Mesenchymal stem cell (in vitro differentiated cells and primary cell): ENCODE measurements at regions not wholly inside any gene's neighbourhood (a gene's known extent, or its start where the extent isn't known, plus 50 kb on each side); places are given as distances from the start of the nearest gene placed in this dataset.

Source experiments
- DNase-seq: peaks from one replicate; pipeline ENCODE4 v3.0.0-alpha.2; 2013
- H2AFZ ChIP-seq: one replicate; pipeline ENCODE4 v1.6.1; 2013; ENCODE audit warnings: low read depth, mild to moderate bottlenecking, control low read depth, inconsistent platforms, low read length, moderate library complexity
- H2AK5ac ChIP-seq: 2 replicates; pipeline ENCODE4 v1.6.1; 2013; ENCODE audit warnings: low read length, moderate library complexity, mild to moderate bottlenecking, inconsistent platforms; ENCODE audit not compliant: severe bottlenecking
- H2BK120ac ChIP-seq: one replicate; pipeline ENCODE4 v1.6.1; 2013; ENCODE audit warnings: low read depth, mild to moderate bottlenecking, inconsistent platforms, low read length, moderate library complexity
- H2BK12ac ChIP-seq, 2 experiments: one replicate each; pipeline ENCODE4 v1.6.1; 2013; ENCODE audit warnings: inconsistent platforms in 2 of 2, low read length in 2 of 2, mild to moderate bottlenecking in 2 of 2, moderate library complexity in 2 of 2, control low read depth in 1 of 2
- H2BK15ac ChIP-seq: one replicate; pipeline ENCODE4 v1.6.1; 2013; ENCODE audit warnings: mild to moderate bottlenecking, low read depth, inconsistent platforms; ENCODE audit not compliant: poor library complexity, severe bottlenecking
- H2BK5ac ChIP-seq: 2 replicates; pipeline ENCODE4 v1.6.1; 2013; ENCODE audit warnings: low read depth, mild to moderate bottlenecking, low read length, control low read depth, inconsistent platforms; ENCODE audit not compliant: poor library complexity, severe bottlenecking
- H3K14ac ChIP-seq, 2 experiments: one replicate each; pipeline ENCODE4 v1.6.1; 2013; ENCODE audit warnings: inconsistent platforms in 2 of 2, low read length in 2 of 2, control low read depth in 1 of 2, mild to moderate bottlenecking in 1 of 2, moderate library complexity in 1 of 2
- H3K18ac ChIP-seq, 2 experiments: one replicate each; pipeline ENCODE4 v1.6.1; 2013; ENCODE audit warnings: inconsistent platforms in 2 of 2, low read length in 2 of 2, control low read depth in 1 of 2, low read depth in 1 of 2, mild to moderate bottlenecking in 1 of 2
- H3K23ac ChIP-seq, 2 experiments: one replicate each; pipeline ENCODE4 v1.6.1; 2013; ENCODE audit warnings: inconsistent platforms in 2 of 2, low read length in 2 of 2, mild to moderate bottlenecking in 2 of 2, moderate library complexity in 2 of 2, control low read depth in 1 of 2
- H3K27ac ChIP-seq: 2 replicates; pipeline ENCODE4 v1.5.1; 2013; ENCODE audit warnings: mild to moderate bottlenecking, moderate library complexity, low read length, control low read depth, inconsistent platforms; ENCODE audit not compliant: poor library complexity, severe bottlenecking
- H3K27me3 ChIP-seq, 2 experiments: 2 replicates each; pipeline versions ENCODE4 v1.6.1 to v1.7.0; 2013; ENCODE audit warnings: low read length in 2 of 2, mild to moderate bottlenecking in 2 of 2, moderate library complexity in 2 of 2, control low read depth in 1 of 2, inconsistent platforms in 1 of 2; ENCODE audit not compliant: control insufficient read depth in 1 of 2, insufficient read depth in 1 of 2
- H3K36me3 ChIP-seq, 2 experiments: 2 replicates each; pipeline versions ENCODE4 v1.6.1 to v1.7.0; 2013; ENCODE audit warnings: low read length in 2 of 2, control low read depth in 1 of 2, inconsistent platforms in 1 of 2, low read depth in 1 of 2, mild to moderate bottlenecking in 1 of 2; ENCODE audit not compliant: insufficient read depth in 2 of 2, control insufficient read depth in 1 of 2
- H3K4ac ChIP-seq, 2 experiments: one replicate each; pipeline ENCODE4 v1.6.1; 2013; ENCODE audit warnings: inconsistent platforms in 2 of 2, low read length in 2 of 2, mild to moderate bottlenecking in 2 of 2, moderate library complexity in 2 of 2, control low read depth in 1 of 2, low read depth in 1 of 2
- H3K4me1 ChIP-seq: 2 replicates; pipeline ENCODE4 v1.6.1; 2013; ENCODE audit warnings: low read depth, low read length, control low read depth; ENCODE audit not compliant: control insufficient read depth, insufficient read depth
- H3K4me2 ChIP-seq: 2 replicates; pipeline ENCODE4 v1.6.1; 2013; ENCODE audit warnings: low read length, mild to moderate bottlenecking, inconsistent platforms; ENCODE audit not compliant: poor library complexity, severe bottlenecking
- H3K4me3 ChIP-seq, 2 experiments: 2 replicates each; pipeline versions ENCODE4 v1.5.1 to v1.7.0; 2013; ENCODE audit warnings: low read length in 2 of 2, mild to moderate bottlenecking in 2 of 2, control low read depth in 1 of 2, low read depth in 1 of 2; ENCODE audit not compliant: insufficient read depth in 1 of 2
- H3K79me1 ChIP-seq: replicated peaks from 2 replicates; pipeline ENCODE4 v1.6.1; 2013; ENCODE audit warnings: mild to moderate bottlenecking, control low read depth, low read length, inconsistent platforms; ENCODE audit not compliant: poor library complexity, severe bottlenecking
- H3K9ac ChIP-seq: 2 replicates; pipeline ENCODE4 v1.7.0; 2013; ENCODE audit warnings: mild to moderate bottlenecking, low read length, moderate library complexity
- H3K9me3 ChIP-seq: 2 replicates; pipeline ENCODE4 v1.7.0; 2013; ENCODE audit warnings: mild to moderate bottlenecking, low read length; ENCODE audit not compliant: control insufficient read depth
- H4K8ac ChIP-seq: one replicate; pipeline ENCODE4 v1.6.1; 2013; ENCODE audit warnings: inconsistent platforms, mild to moderate bottlenecking, low read length, moderate library complexity
- H4K91ac ChIP-seq: one replicate; pipeline ENCODE4 v1.6.1; 2013; ENCODE audit warnings: mild to moderate bottlenecking, low read length, inconsistent platforms
- WGBS: methylation state at CpG from one replicate; pipeline ENCODE4 v1.1.7; 2013; ENCODE audit warnings: mixed read lengths; 5-methylcytosine and 5-hydroxymethylcytosine counted together

GRCh38 chr11:19656140-19656541 lies 56.5 kb upstream of the NAV2 start:
- Histone ChIP-seq H2AFZ (no peak overlapping the region), H3K23ac (no peak overlapping the region), H4K8ac (peak overlapping the region; percentile 29), H3K9ac (no peak overlapping the region), H2BK15ac (no peak overlapping the region), H2BK120ac (no peak overlapping the region), H3K27me3 (no peaks in the 10 kb centered on the region), H3K4ac (peak overlapping the region in 1 of 2 experiments; percentile 44), H3K27ac (no peak overlapping the region), H3K18ac (no peak overlapping the region), H4K91ac (no peak overlapping the region), H3K4me1 (peaks cover 7% of the 10 kb centered on the region), H3K4me3 (no peak overlapping the region), H3K9me3 (no peaks in the 10 kb centered on the region), H2AK5ac (no peak overlapping the region), H3K4me2 (no peak overlapping the region), H3K36me3 (no peaks in the 10 kb centered on the region), H3K14ac (no peak overlapping the region), H2BK12ac (no peak overlapping the region), H2BK5ac (no peak overlapping the region), H3K79me1 (peaks cover 2% of the 10 kb centered on the region)
- WGBS, result 88% methylated on average over 4 of the region's 4 CpGs
- DNase-seq, result no peak

DNA sequence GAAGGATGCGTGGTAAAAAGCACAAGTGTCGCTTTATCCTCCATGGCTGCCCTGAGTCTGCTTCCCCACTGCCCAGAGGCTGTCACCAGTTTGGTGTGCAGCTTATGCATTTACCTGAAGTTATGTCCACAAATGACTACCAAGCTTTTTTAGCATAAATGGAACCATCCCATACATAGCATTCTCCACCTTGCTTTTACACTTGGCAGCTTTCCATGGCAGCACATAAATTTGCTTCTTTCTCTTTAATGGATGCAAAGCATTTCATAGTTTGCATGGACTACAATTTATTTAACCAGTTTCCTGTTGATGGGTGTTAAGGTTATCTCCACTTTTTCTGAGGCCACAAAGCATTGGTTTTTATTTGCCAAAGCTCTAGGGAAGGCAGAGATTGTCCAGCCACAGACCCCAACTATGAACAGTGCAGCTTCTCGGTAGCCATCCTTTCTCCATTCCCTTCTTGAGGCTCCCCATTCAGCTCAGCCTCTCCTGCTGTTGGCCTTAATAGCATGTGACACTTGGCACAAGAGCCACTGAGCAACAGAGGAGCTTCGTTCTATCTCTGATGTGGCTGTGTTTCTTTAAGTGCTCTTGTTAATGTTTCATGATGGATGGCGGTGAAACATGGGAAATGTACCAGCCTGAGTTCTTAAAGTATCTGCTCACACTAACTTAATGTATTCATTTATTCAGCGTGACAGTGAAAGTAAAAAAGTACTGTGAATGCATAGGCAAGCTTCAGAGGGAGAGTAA lies 59.8 kb upstream of the NAV2 start:
- WGBS, result 84% methylated on average over 4 of the region's 6 CpGs
- no peak overlapping the region for H4K91ac ChIP-seq
- no peaks in the 10 kb centered on the region for H3K27me3 ChIP-seq

GRCh38 chr11:19651653-19652052 lies 61.0 kb upstream of the NAV2 start:
- Histone ChIP-seq H2BK12ac (no peak overlapping the region), H3K4me3 (no peak overlapping the region), H3K79me1 (peaks cover 2% of the 10 kb centered on the region), H2BK5ac (no peak overlapping the region), H3K27ac (no peak overlapping the region), H3K4ac (no peak overlapping the region), H3K36me3 (no peaks in the 10 kb centered on the region), H4K91ac (no peak overlapping the region), H2AK5ac (no peak overlapping the region), H4K8ac (no peak overlapping the region), H3K9ac (no peak overlapping the region), H2BK120ac (no peak overlapping the region), H3K27me3 (no peaks in the 10 kb centered on the region), H3K9me3 (no peaks in the 10 kb centered on the region), H3K4me2 (no peak overlapping the region), H3K18ac (no peak overlapping the region), H3K4me1 (peaks cover 13% of the 10 kb centered on the region), H2AFZ (no peak overlapping the region), H3K14ac (no peak overlapping the region), H3K23ac (no peak overlapping the region), H2BK15ac (no peak overlapping the region)
- DNase-seq, result no peak
- 88% methylated on average over 2 of the region's 2 CpGs for WGBS

More for the DNA sequence above, 59.8 kb upstream of the NAV2 start:
- no peak overlapping the region for H3K14ac ChIP-seq
- no peaks in the 10 kb centered on the region for H3K9me3 ChIP-seq
- no peak overlapping the region for H3K18ac ChIP-seq
- H2BK12ac ChIP-seq, result no peak overlapping the region
- no peak overlapping the region for H2BK5ac ChIP-seq
- no peak overlapping the region for H3K4me3 ChIP-seq
- no peak overlapping the region for H2AFZ ChIP-seq
- no peak for DNase-seq
- no peak overlapping the region for H3K23ac ChIP-seq
- no peak overlapping the region for H2BK120ac ChIP-seq
- H3K27ac ChIP-seq, result no peak overlapping the region
- peaks cover 3% of the 10 kb centered on the region for H3K4me1 ChIP-seq
- no peak overlapping the region for H3K9ac ChIP-seq
- H3K36me3 ChIP-seq, result no peaks in the 10 kb centered on the region
- peaks cover 2% of the 10 kb centered on the region for H3K79me1 ChIP-seq
- no peak overlapping the region for H2AK5ac ChIP-seq
- no peak overlapping the region for H3K4me2 ChIP-seq
- H2BK15ac ChIP-seq, result no peak overlapping the region
- H3K4ac ChIP-seq, result no peak overlapping the region
- H4K8ac ChIP-seq, result no peak overlapping the region

- Histone ChIP-seq H3K9ac (no peak overlapping the region), H3K79me1 (no peaks in the 10 kb centered on the region), H3K27ac (no peak overlapping the region), H3K18ac (no peak overlapping the region), H3K27me3 (no peaks in the 10 kb centered on the region), H3K4me3 (no peak overlapping the region), H3K36me3 (no peaks in the 10 kb centered on the region), H2BK5ac (no peak overlapping the region), H3K4me2 (no peak overlapping the region), H3K4me1 (peaks cover 15% of the 10 kb centered on the region), H4K8ac (no peak overlapping the region), H2BK15ac (no peak overlapping the region), H4K91ac (no peak overlapping the region), H2AFZ (no peak overlapping the region), H2AK5ac (no peak overlapping the region), H3K4ac (no peak overlapping the region), H3K14ac (no peak overlapping the region), H3K23ac (no peak overlapping the region), H2BK12ac (no peak overlapping the region), H3K9me3 (no peaks in the 10 kb centered on the region), H2BK120ac (no peak overlapping the region)
- WGBS, result 75% methylated on average over 1 of the region's 2 CpGs
- no peak for DNase-seq
These were observed 61.6 kb upstream of the NAV2 start for GRCh38 chr11:19651028-19651427.
